Stimulated activated CD4-positive, alpha-beta T cell treated with anti-CD3 and anti-CD28 coated beads, Interleukin-1b, Interleukin-23, amount 100 ng/mL, for 48 hours (primary cell): ENCODE measurements at regions not wholly inside any gene's neighbourhood (a gene's known extent, or its start where the extent isn't known, plus 50 kb on each side); places are given as distances from the start of the nearest gene placed in this dataset.

Experiments used
- DNase-seq: peaks from one replicate; pipeline ENCODE4 v3.0.0-alpha.2; 2020

- no peak for DNase-seq
Observed at GRCh38 chr16:51085271-51085670, 65.8 kb downstream of the SALL1 start.

- DNase-seq, result no peak
Observed at GRCh38 chr16:51084074-51084928, 66.8 kb downstream of the SALL1 start.

GRCh38 chr16:51072591-51072990 lies 78.5 kb downstream of the SALL1 start:
- no peak for DNase-seq

GRCh38 chr16:51071326-51071725 lies 79.7 kb downstream of the SALL1 start:
- no peak for DNase-seq

GRCh38 chr16:51067352-51067751 lies 83.7 kb downstream of the SALL1 start:
- no peak for DNase-seq

- no peak for DNase-seq
Observed at GRCh38 chr16:51062039-51062438, 89.0 kb downstream of the SALL1 start.

- DNase-seq, result no peak
Observed at GRCh38 chr16:51061328-51061727, 89.7 kb downstream of the SALL1 start.

- DNase-seq, result no peak
Observed at GRCh38 chr16:51057969-51058337, 93.1 kb downstream of the SALL1 start.

- DNase-seq, result no peak
Observed at GRCh38 chr16:51057102-51057793, 93.8 kb downstream of the SALL1 start.

- no peak for DNase-seq
Observed at GRCh38 chr16:51056331-51056730, 94.7 kb downstream of the SALL1 start.

GRCh38 chr16:51055434-51055833 lies 95.6 kb downstream of the SALL1 start:
- no peak for DNase-seq

- no peak for DNase-seq
Observed at GRCh38 chr16:51053775-51054174, 97.3 kb downstream of the SALL1 start.

- no peak for DNase-seq
Observed at GRCh38 chr16:51051671-51052070, 99.4 kb downstream of the SALL1 start.

- DNase-seq, result no peak
Observed at GRCh38 chr16:51050377-51050706, 100.7 kb downstream of the SALL1 start.

GRCh38 chr16:51049678-51050376 lies 101.2 kb downstream of the SALL1 start:
- DNase-seq, result no peak

- no peak for DNase-seq
Observed at GRCh38 chr16:51049276-51049675, 101.8 kb downstream of the SALL1 start.

GRCh38 chr16:51048544-51048943 lies 102.5 kb downstream of the SALL1 start:
- no peak for DNase-seq

GRCh38 chr16:51045794-51046193 lies 105.3 kb downstream of the SALL1 start:
- no peak for DNase-seq

GRCh38 chr16:51045186-51045585 lies 105.9 kb downstream of the SALL1 start:
- DNase-seq, result no peak

- no peak for DNase-seq
Observed at GRCh38 chr16:51041546-51041945, 109.5 kb downstream of the SALL1 start.

- DNase-seq, result no peak
Observed at GRCh38 chr16:51040637-51041036, 110.4 kb downstream of the SALL1 start.

- DNase-seq, result no peak
Observed at GRCh38 chr16:51039638-51040331, 111.3 kb downstream of the SALL1 start.

GRCh38 chr16:51035711-51036110 lies 115.4 kb downstream of the SALL1 start:
- DNase-seq, result no peak
